ENCODE measurements at regions not wholly inside any gene's neighbourhood (a gene's known extent, or its start where the extent isn't known, plus 50 kb on each side); places are given as distances from the start of the nearest gene placed in this dataset.

DNA sequence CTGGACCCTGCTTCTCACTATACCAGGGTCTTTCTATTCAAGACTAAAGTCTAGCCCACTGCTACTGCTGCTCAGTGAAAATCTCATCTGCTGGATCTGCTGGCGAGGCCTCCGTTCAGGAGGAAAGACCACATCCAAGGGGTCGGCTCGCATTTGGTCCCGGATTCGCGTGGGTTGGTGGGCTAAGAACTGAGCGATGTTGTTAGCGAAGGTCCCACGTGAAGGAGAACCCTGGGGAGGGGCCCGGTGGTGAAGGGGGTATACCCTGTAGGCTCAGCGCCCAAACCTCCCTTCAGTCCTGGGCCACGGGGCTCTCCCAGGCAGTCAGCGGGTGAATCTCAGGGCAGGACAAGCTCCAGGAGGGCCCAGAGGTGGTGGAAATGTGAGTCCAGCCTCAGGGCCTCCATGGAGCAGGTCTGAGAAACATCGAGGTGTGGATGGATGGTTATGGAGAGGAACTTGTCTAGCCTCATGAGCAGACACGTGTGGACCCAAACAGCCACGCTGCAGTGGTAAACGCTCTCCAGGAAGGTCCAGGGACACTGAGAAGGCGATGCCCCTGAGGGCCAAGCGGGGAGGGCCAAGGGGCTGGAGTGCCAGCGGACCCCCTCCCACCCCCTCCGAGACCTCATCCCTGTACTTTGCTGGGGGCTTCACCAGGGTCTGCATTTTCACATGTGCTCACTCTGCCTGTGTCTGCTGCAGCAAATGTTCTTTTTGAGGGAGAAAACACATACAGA lies 152.3 kb downstream of the CTTN start:
- H3K9me3 ChIP-seq (ENCODE audit: low read depth, low read length) = no peaks in the 10 kb centered on the region
- no peak overlapping the region for H2AFZ ChIP-seq (ENCODE audit: low read length)
- H3K36me3 ChIP-seq (ENCODE audit: insufficient read depth, low read length) = no peaks in the 10 kb centered on the region
- H3K79me2 ChIP-seq (ENCODE audit: insufficient read depth, low read length) = no peaks in the 10 kb centered on the region
- H4K20me1 ChIP-seq (ENCODE audit: insufficient read depth, low read length) = no peaks in the 10 kb centered on the region
- TF ChIP-seq, protein P1, sequence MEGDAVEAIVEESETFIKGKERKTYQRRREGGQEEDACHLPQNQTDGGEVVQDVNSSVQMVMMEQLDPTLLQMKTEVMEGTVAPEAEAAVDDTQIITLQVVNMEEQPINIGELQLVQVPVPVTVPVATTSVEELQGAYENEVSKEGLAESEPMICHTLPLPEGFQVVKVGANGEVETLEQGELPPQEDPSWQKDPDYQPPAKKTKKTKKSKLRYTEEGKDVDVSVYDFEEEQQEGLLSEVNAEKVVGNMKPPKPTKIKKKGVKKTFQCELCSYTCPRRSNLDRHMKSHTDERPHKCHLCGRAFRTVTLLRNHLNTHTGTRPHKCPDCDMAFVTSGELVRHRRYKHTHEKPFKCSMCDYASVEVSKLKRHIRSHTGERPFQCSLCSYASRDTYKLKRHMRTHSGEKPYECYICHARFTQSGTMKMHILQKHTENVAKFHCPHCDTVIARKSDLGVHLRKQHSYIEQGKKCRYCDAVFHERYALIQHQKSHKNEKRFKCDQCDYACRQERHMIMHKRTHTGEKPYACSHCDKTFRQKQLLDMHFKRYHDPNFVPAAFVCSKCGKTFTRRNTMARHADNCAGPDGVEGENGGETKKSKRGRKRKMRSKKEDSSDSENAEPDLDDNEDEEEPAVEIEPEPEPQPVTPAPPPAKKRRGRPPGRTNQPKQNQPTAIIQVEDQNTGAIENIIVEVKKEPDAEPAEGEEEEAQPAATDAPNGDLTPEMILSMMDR (IDR thresholded peaks at IDR 0.05; ENCODE audit: extremely low read depth, low read depth, low read length) = no peak
- no peak overlapping the region for H3K27ac ChIP-seq (ENCODE audit: low read depth, low read length)
- H3K4me3 ChIP-seq (ENCODE audit: insufficient read depth, low read length) = no peak overlapping the region
- H3K4me2 ChIP-seq (ENCODE audit: insufficient read depth, low read length) = no peak overlapping the region
- peak; percentile 18 for DNase-seq (ENCODE audit: insufficient read length, low spot score, missing footprints)
- no peaks in the 10 kb centered on the region for H3K27me3 ChIP-seq (ENCODE audit: insufficient read depth, low read length)
- H3K4me1 ChIP-seq (ENCODE audit: insufficient read depth, low read length) = no peaks in the 10 kb centered on the region

DNA sequence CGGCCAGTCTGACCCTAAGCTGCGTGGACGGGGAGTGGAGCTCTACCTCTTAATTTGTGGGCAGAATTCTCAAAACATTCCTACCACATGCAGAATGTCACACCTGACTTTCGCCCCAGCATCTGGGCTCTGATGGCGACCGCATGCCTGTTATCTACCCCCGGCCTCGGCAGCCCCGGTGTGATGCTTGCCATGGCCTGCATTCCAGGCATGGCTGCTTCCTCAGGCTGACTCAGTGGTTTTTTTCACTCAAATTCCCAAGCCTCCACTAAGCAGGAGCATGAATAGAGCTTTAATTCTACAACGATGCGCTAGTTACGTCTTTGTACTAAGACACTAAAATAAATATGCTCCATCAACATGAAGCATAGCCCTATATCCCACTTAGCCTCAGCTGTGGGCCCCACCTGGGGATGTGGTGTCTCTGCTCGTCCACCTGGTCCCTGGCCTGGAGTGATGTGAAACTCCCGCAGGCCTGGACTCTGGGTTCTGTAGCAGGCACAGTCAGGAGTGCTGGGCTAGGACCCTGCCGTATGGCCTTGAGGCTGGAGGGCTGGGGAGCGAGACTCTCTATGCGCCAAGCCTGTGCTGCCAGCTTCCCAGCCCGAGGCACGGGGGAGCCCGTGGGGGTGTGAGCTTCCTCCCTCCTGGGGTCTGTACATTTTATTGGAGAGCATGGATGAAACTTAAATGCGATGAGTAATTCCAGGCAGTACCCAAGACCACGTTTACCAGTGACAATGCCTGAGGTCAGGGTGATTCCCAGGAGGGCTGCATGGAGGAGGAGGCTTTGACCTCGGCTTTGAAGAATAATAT lies 153.2 kb downstream of the CTTN start:
- Histone ChIP-seq H3K79me2 (ENCODE audit: insufficient read depth, low read length) (no peaks in the 10 kb centered on the region), H3K4me3 (ENCODE audit: insufficient read depth, low read length) (no peak overlapping the region), H3K27ac (ENCODE audit: low read depth, low read length) (no peak overlapping the region), H3K4me2 (ENCODE audit: insufficient read depth, low read length) (no peak overlapping the region), H3K27me3 (ENCODE audit: insufficient read depth, low read length) (no peaks in the 10 kb centered on the region), H3K36me3 (ENCODE audit: insufficient read depth, low read length) (no peaks in the 10 kb centered on the region), H3K9me3 (ENCODE audit: low read depth, low read length) (no peaks in the 10 kb centered on the region), H3K4me1 (ENCODE audit: insufficient read depth, low read length) (no peaks in the 10 kb centered on the region), H4K20me1 (ENCODE audit: insufficient read depth, low read length) (no peaks in the 10 kb centered on the region), H2AFZ (ENCODE audit: low read length) (no peak overlapping the region)
- TF ChIP-seq, protein P1 (IDR thresholded peaks at IDR 0.05; ENCODE audit: extremely low read depth, low read depth, low read length) = no peak
- DNase-seq (ENCODE audit: insufficient read length, low spot score, missing footprints) = peak; percentile 91

DNA sequence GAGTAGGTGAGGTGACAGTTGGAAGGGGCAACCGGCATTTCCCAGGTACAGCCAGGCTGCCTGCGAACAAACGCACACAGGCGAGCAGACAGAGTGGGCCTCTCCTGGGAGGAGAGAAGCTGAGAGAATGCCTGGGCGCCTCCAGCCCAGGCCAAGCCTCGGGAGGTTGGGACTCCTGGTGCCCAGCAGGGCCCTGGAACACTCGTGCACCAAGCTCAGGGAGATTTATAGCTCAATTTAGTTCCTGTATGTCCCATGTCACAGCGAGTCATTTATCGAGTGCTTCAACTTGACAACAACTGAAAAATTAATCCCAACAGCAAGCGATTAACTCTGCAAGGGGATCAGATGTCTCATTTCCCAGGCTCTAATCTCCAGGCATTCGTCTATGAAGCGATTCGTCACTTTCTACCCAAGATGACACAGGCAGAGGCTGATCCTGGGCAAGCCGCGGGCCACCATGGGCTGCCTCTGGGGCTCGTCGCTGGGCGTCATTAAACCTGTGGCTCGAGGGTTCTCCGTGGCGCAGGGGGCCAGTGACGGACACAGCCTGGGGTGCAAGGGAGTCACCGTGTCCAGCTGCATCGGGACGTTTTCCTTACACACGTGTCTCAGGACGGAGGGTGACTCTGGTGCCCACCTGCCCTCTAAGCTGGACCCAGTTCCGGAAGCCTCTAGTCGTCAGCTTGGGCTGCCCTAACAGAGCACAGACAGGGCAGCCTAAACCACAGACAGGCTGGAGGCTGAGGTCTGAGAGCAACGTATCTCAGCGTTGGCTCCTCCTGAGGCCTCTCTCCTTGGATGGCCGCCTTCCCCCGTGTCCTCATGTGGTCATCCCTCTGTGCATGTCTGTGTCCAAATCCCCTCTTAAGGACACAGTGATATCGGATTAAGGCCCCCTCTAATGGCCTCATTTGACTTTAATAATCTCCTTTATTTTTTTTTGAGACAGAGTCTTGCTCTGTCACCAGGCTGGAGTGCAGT lies 154.1 kb downstream of the CTTN start:
- Histone ChIP-seq H3K27me3 (ENCODE audit: insufficient read depth, low read length) (no peaks in the 10 kb centered on the region), H3K79me2 (ENCODE audit: insufficient read depth, low read length) (no peaks in the 10 kb centered on the region), H3K9me3 (ENCODE audit: low read depth, low read length) (no peaks in the 10 kb centered on the region), H4K20me1 (ENCODE audit: insufficient read depth, low read length) (no peaks in the 10 kb centered on the region), H3K4me1 (ENCODE audit: insufficient read depth, low read length) (no peaks in the 10 kb centered on the region), H3K4me3 (ENCODE audit: insufficient read depth, low read length) (no peak overlapping the region), H2AFZ (ENCODE audit: low read length) (no peak overlapping the region), H3K27ac (ENCODE audit: low read depth, low read length) (no peak overlapping the region), H3K36me3 (ENCODE audit: insufficient read depth, low read length) (no peaks in the 10 kb centered on the region), H3K4me2 (ENCODE audit: insufficient read depth, low read length) (no peak overlapping the region)
- peak; percentile 70 for DNase-seq (ENCODE audit: insufficient read length, low spot score, missing footprints)
- TF ChIP-seq, protein P1 (IDR thresholded peaks at IDR 0.05; ENCODE audit: extremely low read depth, low read depth, low read length) = no peak

Data from osteoblast (primary cell).